GM12875 (cell line): ENCODE measurements at regions not wholly inside any gene's neighbourhood (a gene's known extent, or its start where the extent isn't known, plus 50 kb on each side); places are given as distances from the start of the nearest gene placed in this dataset.
"Not testable (repeated sequence)": the region's sequence is repeated elsewhere in the genome, so short reads cannot be mapped to it uniquely, and the experiment has no call there.

Experiments used
- H3K4me3 ChIP-seq: one replicate; pipeline ENCODE4 v1.5.1; 2011; ENCODE audit warnings: low read depth, low read length, control low read depth
- TF ChIP-seq, protein P1 (sequence below): IDR thresholded peaks from 2 replicates; pipeline ENCODE4 v1.5.1; 2011; ENCODE audit warnings: low read depth, mild to moderate bottlenecking, control low read depth, inconsistent platforms, low read length, moderate library complexity, borderline replicate concordance; ENCODE audit not compliant: insufficient read depth

GRCh38 chr4:132387060-132387459, 762.0 kb upstream of the PCDH10 start:
- TF ChIP-seq, protein P1, sequence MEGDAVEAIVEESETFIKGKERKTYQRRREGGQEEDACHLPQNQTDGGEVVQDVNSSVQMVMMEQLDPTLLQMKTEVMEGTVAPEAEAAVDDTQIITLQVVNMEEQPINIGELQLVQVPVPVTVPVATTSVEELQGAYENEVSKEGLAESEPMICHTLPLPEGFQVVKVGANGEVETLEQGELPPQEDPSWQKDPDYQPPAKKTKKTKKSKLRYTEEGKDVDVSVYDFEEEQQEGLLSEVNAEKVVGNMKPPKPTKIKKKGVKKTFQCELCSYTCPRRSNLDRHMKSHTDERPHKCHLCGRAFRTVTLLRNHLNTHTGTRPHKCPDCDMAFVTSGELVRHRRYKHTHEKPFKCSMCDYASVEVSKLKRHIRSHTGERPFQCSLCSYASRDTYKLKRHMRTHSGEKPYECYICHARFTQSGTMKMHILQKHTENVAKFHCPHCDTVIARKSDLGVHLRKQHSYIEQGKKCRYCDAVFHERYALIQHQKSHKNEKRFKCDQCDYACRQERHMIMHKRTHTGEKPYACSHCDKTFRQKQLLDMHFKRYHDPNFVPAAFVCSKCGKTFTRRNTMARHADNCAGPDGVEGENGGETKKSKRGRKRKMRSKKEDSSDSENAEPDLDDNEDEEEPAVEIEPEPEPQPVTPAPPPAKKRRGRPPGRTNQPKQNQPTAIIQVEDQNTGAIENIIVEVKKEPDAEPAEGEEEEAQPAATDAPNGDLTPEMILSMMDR = no peak

GRCh38 chr4:132395561-132395960, 753.5 kb upstream of the PCDH10 start:
- TF ChIP-seq, protein P1 = no peak
- H3K4me3 ChIP-seq = no peak overlapping the region

More at GRCh38 chr4:132387060-132387459, 762.0 kb upstream of the PCDH10 start:
- H3K4me3 ChIP-seq = no peak overlapping the region

DNA sequence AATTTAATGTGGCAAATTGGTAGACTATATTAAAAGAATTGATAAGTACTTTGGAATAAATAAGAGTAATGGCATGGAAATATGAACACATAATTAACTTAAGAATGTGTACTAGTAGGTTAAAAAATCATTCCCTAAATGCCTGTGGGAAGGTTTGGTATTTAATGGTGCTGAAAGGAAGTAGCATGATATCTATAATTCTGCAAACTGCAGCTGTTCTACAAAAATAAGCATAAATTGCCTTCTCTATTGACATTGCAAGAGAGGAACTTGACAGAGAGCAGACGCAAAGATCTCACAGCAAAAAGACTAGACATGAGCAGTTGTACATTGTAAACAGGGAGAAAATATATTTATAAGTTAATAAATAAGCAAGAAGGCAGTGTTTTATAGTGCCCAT, 752.5 kb upstream of the PCDH10 start:
- TF ChIP-seq, protein P1 = no peak
- H3K4me3 ChIP-seq = no peak overlapping the region

GRCh38 chr4:132417220-132417619, 731.9 kb upstream of the PCDH10 start:
- H3K4me3 ChIP-seq = no peak overlapping the region
- TF ChIP-seq, protein P1 = no peak

GRCh38 chr4:132427125-132427524, 722.0 kb upstream of the PCDH10 start:
- TF ChIP-seq, protein P1 = no peak
- no peak overlapping the region for H3K4me3 ChIP-seq

GRCh38 chr4:132437117-132437516, 712.0 kb upstream of the PCDH10 start:
- H3K4me3 ChIP-seq = no peak overlapping the region
- TF ChIP-seq, protein P1 = no peak

DNA sequence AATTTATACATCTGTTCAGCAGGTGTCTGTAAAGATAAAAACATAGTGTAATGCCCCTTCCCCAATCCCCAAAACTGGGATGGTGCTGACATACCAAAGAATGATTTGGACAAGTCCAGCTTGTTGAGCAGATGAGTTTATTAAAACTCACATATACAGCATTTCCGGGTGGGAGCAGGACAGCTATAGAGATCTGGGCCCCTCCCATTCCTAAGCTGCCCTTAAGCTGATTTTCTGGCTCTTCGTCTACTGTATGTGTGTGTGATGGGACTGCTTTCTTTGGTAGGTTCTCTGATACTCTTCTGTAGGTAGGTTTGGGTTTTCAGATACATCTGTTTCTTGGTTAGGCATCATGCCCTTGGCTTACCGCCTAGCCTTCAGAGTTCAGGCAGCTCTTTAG, 703.7 kb upstream of the PCDH10 start:
- no peak overlapping the region for H3K4me3 ChIP-seq
- TF ChIP-seq, protein P1 = no peak

- H3K4me3 ChIP-seq = not testable (repeated sequence)
These were observed 691.1 kb upstream of the PCDH10 start for GRCh38 chr4:132457987-132458386.
